Head of caudate nucleus (tissue), 42 donors: ENCODE measurements at regions not wholly inside any gene's neighbourhood (a gene's known extent, or its start where the extent isn't known, plus 50 kb on each side); places are given as distances from the start of the nearest gene placed in this dataset.

Source experiments
- DNase-seq, 42 donors: peaks; one replicate each; pipeline versions ENCODE4 v3.0.0 to v3.0.0-alpha.2; 2020 to 2021; ENCODE audit warnings: mixed read lengths in 7 of 42
- intact Hi-C: fragments of 100-400 bp; cut with DNase I; formaldehyde crosslinking; loops from one replicate; pipeline ENCODE4 v1.15.0; 2022

GRCh38 chr13:21813844-21814243, 143.0 kb downstream of the FGF9 start:
- no peak for DNase-seq
- intact Hi-C loops = no loop called here

GRCh38 chr13:21814604-21815003, 143.7 kb downstream of the FGF9 start:
- no peak for DNase-seq
- intact Hi-C loops = no loop called here

DNA sequence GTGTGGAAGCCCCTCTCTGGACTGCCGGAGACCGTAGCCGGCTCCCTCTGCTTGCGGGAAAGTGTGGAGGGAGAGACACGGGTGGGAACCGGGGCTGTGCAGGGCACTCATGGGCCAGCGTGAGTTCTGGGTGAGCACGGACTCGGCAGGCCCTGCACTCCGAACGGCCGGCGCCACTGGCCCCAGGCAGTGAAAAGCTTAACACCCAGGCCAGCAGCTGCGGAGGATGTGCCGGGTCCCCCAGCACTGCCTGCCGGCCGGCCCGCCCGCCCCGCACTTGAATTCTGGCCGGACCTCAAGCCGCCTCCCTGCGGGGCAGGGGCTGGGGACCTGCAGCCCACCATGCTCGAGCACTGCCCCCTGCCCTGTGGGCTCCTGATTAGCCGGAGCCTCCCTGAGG, 147.0 kb downstream of the FGF9 start:
- intact Hi-C loops = no loop called here
- DNase-seq = no peak

GRCh38 chr13:21822029-21822428, 151.2 kb downstream of the FGF9 start:
- intact Hi-C loops = no loop called here
- DNase-seq = no peak

GRCh38 chr13:21823416-21823815, 152.5 kb downstream of the FGF9 start:
- DNase-seq = no peak
- intact Hi-C loops = no loop called here

- intact Hi-C loops = no loop called here
- no peak for DNase-seq
These were observed 153.1 kb downstream of the FGF9 start for GRCh38 chr13:21823949-21824348.

DNA sequence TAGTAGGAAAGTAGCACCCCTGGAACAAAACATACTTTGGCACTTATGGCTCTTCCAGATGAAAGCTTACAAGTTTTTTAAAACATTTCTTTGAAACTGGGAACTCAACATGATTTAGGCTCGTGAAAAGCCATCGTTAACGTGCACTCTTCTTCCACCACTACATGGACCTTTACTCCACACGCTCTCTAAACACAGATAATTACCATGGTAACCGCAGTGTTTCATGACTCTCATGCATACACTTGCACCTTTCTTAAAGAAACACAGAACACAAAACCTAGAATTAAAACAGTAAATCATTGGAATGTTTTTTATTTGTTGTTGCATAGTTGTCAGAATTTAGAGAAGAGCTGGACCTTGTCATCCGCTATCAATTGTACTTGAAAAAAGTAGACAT, 154.3 kb downstream of the FGF9 start:
- no peak for DNase-seq
- intact Hi-C loops = no loop called here

GRCh38 chr13:21825801-21826200, 154.9 kb downstream of the FGF9 start:
- intact Hi-C loops = no loop called here
- no peak for DNase-seq

- intact Hi-C loops = no loop called here
- no peak for DNase-seq
These were observed 155.5 kb downstream of the FGF9 start for GRCh38 chr13:21826214-21827015.

DNA sequence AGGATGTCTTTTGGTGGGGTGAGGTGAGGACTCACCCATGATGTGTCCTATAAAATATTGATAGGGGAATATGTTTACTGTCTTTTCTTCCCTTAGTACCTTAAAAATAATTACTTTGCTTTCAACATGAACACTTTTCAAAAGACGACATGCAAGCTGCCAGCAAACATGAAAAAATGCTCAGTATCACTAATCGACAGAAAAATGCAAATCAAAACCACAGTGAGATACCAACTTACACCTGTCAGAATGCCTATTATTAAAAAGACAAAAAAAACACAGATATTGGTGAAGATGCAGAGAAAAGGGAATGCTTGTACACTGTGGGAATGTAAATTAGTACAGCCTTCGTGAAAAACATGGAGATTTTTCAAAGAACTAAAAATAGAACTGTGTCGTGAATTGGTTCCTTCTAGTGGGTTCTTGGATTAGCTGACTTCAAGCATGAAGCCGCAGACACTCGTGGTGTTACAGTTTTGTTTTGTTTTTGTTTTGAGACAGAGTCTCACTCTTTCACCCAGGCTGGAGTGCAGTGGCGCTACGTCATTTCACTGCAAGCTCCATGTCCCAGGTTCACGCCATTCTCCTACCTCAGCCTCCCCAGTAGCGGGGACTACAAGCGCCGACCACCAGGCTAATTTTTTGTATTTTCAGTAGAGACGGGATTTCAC, 160.9 kb downstream of the FGF9 start:
- intact Hi-C loops = no loop called here

DNA sequence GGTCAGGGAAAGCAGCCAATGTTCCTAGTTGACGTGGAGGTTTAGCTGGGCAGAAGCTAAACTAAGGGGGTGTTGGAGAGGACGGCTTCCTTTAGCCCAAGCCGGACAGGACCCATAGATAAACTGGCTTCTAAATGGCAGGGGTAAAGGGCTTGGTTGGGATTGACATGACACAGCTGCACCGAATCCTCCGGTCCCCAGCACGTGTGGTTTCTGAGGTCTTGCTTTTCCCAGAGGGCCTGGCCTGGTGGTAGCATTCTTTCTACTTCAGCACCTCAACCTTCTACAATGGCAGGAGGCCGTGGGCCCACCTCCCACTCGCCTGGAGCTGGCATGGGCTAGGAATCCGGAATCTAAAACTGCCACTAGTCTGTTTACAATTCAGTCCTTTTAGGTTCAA, 163.0 kb downstream of the FGF9 start:
- DNase-seq = no peak
- intact Hi-C loops = no loop called here

More for the DNA sequence above, 160.9 kb downstream of the FGF9 start:
- DNase-seq = no peak

- intact Hi-C loops = no loop called here
These were observed 163.6 kb downstream of the FGF9 start for GRCh38 chr13:21834521-21834920.

DNA sequence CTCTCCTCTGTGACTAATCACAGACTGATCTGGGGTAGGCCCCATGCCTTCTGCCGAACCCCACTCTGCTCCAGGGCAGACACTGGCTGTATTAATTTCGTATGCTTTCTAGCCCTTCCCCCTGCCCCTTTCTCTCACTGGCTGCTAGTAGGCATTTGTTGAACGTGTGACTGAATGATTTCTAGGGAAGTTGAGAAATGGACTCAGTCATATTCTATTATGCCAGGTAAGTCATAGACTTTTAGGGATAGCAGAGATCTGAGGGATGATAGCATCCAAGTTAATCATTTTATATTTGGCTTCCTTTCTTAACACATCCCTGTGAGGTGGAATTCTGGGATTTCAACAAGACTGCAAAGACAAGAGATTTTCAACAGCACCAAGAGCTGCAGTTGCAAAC, 166.4 kb downstream of the FGF9 start:
- intact Hi-C loops = no loop called here
- DNase-seq = no peak

More at GRCh38 chr13:21834521-21834920, 163.6 kb downstream of the FGF9 start:
- DNase-seq = no peak

GRCh38 chr13:21837841-21838551, 167.1 kb downstream of the FGF9 start:
- no peak for DNase-seq
- intact Hi-C loops = no loop called here

DNA sequence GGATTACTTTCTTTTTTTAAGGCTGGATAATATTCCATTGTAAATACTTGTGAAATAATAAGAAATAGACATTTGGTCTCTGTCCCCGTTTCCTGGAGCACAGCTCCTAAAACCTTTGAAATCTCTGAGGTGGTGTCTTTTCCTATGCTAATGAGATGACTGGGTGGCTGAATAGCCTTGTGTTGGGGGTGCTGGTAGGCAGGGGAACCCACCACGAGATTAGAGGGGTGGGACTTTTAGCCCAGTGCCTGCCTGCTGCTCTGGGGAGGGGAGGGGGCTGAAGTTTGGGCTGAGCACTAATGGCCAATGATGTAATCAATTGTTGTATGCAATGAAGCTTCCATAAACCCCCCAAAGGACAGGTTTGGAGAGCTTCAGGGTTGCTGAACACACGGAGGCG, 175.7 kb downstream of the FGF9 start:
- DNase-seq = no peak
- intact Hi-C loops = no loop called here

DNA sequence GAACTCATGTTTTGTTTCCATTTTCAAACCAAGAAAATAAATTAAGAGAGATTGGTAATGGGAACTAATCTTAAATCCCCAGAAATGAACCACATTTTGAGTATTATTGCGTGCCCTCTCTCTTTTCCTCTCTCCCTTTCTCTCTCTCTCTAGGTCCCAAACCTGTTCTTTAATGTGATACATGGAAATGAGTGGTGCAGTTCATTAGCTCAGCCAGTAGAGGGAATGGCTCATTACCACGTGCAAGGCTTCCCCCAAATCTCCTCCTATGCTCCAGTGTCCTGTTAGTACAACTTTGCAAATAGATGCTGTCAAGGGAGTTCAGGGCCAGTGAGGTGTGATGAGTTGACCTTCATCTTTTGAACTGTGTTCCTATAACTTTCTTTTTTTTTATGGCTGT, 178.4 kb downstream of the FGF9 start:
- intact Hi-C loops = no loop called here
- DNase-seq = no peak

- intact Hi-C loops = no loop called here
These were observed 179.4 kb downstream of the FGF9 start for GRCh38 chr13:21850013-21851006.

GRCh38 chr13:21852043-21852442, 181.2 kb downstream of the FGF9 start:
- intact Hi-C loops = no loop called here

More at GRCh38 chr13:21850013-21851006, 179.4 kb downstream of the FGF9 start:
- no peak for DNase-seq

DNA sequence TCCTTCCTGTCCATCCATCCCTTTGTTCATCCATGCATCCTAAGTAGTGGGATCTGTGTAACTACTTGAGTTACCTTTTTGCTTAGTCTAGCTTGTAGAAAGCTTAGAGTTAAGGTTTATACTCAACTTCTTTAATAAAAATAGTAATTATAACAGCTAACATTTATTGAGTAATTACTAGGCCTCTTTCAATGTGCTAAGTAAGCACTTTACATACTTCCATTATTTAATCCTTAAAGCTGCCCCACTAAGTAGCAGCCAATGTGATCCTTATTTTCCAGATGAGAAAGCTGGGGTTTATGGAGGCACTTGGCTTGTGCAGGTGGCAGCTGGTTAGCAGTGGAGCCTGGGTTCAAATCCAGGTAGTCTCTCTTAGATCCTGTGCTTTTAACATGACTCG, 182.9 kb downstream of the FGF9 start:
- intact Hi-C loops = no loop called here

More at GRCh38 chr13:21852043-21852442, 181.2 kb downstream of the FGF9 start:
- DNase-seq = no peak

More for the DNA sequence above, 182.9 kb downstream of the FGF9 start:
- DNase-seq = no peak
